ENCODE measurements at regions not wholly inside any gene's neighbourhood (a gene's known extent, or its start where the extent isn't known, plus 50 kb on each side); places are given as distances from the start of the nearest gene placed in this dataset.

- Mint-ChIP-seq H3K9me3 (peaks cover 0 to 1% (median 0%) of the 10 kb centered on the region in 7 donors), H3K36me3 (peaks cover 4% of the 10 kb centered on the region), H3K27ac (no peak overlapping the region), H3K27me3 (no peaks in the 10 kb centered on the region), H3K4me3 (no peak overlapping the region), H3K4me1 (peaks cover 0 to 5% (median 2%) of the 10 kb centered on the region in 4 donors)
- H3K4me3 ChIP-seq (ENCODE audit: low read depth, low read length), result no peak overlapping the region
- H3K27me3 ChIP-seq (ENCODE audit: control insufficient read depth, insufficient read depth, low read length), result no peaks in the 10 kb centered on the region
- H3K4me1 ChIP-seq (ENCODE audit: control insufficient read depth, insufficient read depth, low read length, poor library complexity, severe bottlenecking), result no peaks in the 10 kb centered on the region
- no peaks in the 10 kb centered on the region for H3K9me3 ChIP-seq (ENCODE audit: control insufficient read depth in 2 of 2, low read length in 2 of 2)
- ATAC-seq (ENCODE audit: low read depth in 2 of 2) (no peak), DNase-seq (no peak)
- no peaks in the 10 kb centered on the region for H3K36me3 ChIP-seq (ENCODE audit: control insufficient read depth, insufficient read depth, low read length)
- no peak overlapping the region for H3K27ac ChIP-seq (ENCODE audit: insufficient read depth, low read length, poor library complexity, severe bottlenecking)
These were observed 308.4 kb upstream of the KLF6 start for GRCh38 chr10:4093438-4093837.

DNA sequence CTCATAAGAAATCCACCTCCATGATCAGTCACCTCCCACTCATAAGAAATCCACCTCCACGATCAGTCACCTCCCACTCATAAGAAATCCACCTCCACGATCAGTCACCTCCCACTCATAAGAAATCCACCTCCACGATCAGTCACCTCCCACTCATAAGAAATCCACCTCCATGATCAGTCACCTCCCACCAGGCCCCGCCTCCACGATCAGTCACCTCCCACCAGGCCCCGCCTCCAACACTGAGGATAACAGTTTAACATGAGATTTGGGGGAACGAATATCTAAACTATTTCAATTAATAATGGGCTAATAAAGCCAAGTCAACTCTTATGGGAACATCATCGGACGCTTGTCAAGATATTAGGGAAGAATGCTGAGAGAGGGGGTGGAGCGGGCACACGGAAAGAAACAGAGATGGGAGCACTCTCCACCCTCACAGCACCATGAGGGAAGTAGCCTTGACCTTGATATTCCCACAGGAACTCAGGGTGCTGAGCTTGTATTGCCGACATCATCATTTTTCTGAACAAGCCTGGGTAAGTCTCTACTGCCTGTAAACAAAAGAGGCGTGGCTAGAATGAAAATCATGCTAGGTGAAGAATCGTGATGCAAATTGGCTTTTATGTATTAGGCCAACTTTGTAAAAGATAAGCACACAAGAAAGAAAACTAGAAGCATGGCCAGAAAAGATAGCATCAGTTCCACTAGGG lies 303.5 kb upstream of the KLF6 start:
- H3K9me3 ChIP-seq (ENCODE audit: control insufficient read depth in 2 of 2, low read length in 2 of 2), result no peaks in the 10 kb centered on the region
- H3K4me3 ChIP-seq (ENCODE audit: low read depth, low read length), result no peak overlapping the region
- no peak overlapping the region for H3K4me3 Mint-ChIP-seq
- H3K27me3 Mint-ChIP-seq, result no peaks in the 10 kb centered on the region
- no peaks in the 10 kb centered on the region for H3K4me1 ChIP-seq (ENCODE audit: control insufficient read depth, insufficient read depth, low read length, poor library complexity, severe bottlenecking)
- no peaks in the 10 kb centered on the region for H3K27me3 ChIP-seq (ENCODE audit: control insufficient read depth, insufficient read depth, low read length)
- peaks cover 0 to 12% (median under 1%) of the 10 kb centered on the region in 4 donors for H3K4me1 Mint-ChIP-seq
- H3K27ac ChIP-seq (ENCODE audit: insufficient read depth, low read length, poor library complexity, severe bottlenecking), result no peak overlapping the region
- peaks cover 4% of the 10 kb centered on the region for H3K36me3 Mint-ChIP-seq
- DNase-seq, result no peak
- ATAC-seq (ENCODE audit: low read depth in 2 of 2), result no peak
- peaks cover 0 to 3% (median 0%) of the 10 kb centered on the region in 7 donors for H3K9me3 Mint-ChIP-seq
- H3K36me3 ChIP-seq (ENCODE audit: control insufficient read depth, insufficient read depth, low read length), result no peaks in the 10 kb centered on the region
- H3K27ac Mint-ChIP-seq, result no peak overlapping the region

GRCh38 chr10:4086131-4086898 lies 301.3 kb upstream of the KLF6 start:
- Mint-ChIP-seq H3K36me3 (no peaks in the 10 kb centered on the region), H3K27ac (peak overlapping the region in 1 of 3 donors; percentile 72), H3K27me3 (no peaks in the 10 kb centered on the region), H3K4me1 (peaks cover 0 to 27% (median 15%) of the 10 kb centered on the region in 4 donors), H3K9me3 (peaks cover 0 to 3% (median 0%) of the 10 kb centered on the region in 7 donors), H3K4me3 (no peak overlapping the region)
- no peak for DNase-seq
- Histone ChIP-seq H3K36me3 (ENCODE audit: control insufficient read depth, insufficient read depth, low read length) (no peaks in the 10 kb centered on the region), H3K27me3 (ENCODE audit: control insufficient read depth, insufficient read depth, low read length) (no peaks in the 10 kb centered on the region), H3K9me3 (ENCODE audit: control insufficient read depth in 2 of 2, low read length in 2 of 2) (no peaks in the 10 kb centered on the region), H3K27ac (ENCODE audit: insufficient read depth, low read length, poor library complexity, severe bottlenecking) (no peak overlapping the region), H3K4me3 (ENCODE audit: low read depth, low read length) (no peak overlapping the region), H3K4me1 (ENCODE audit: control insufficient read depth, insufficient read depth, low read length, poor library complexity, severe bottlenecking) (peaks cover 5% of the 10 kb centered on the region)
- ATAC-seq (ENCODE audit: low read depth in 2 of 2), result no peak

DNA sequence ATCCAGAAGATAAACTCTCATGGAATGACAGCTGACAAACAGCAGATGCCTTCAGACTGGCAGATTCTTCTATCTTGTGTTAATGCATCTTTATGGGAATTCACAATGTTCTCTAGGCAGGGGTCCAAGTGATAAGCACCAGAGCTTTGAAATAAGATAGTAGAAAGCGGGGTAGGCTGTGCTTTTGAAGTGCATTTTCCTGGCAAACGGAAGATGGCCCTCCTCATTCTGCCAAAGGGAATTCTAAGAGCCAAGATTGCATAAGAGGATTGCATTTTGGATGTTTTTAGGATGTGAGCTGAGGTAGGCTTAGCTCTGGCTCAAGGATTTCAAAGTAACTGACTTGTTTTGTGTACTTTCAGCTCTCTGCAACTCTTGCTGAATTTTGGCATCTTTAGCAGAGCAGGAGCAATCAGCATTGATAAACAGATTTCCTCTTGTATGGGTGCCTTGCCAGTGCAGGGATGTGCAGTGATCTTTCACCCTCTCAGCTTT lies 298.5 kb upstream of the KLF6 start:
- Mint-ChIP-seq H3K9me3 (peaks cover 0 to 3% (median 0%) of the 10 kb centered on the region in 7 donors), H3K36me3 (no peaks in the 10 kb centered on the region), H3K27ac (peak overlapping the region; percentile 16 to 71 (median 48)), H3K27me3 (no peaks in the 10 kb centered on the region), H3K4me1 (peaks cover 21 to 51% (median 37%) of the 10 kb centered on the region in 4 donors), H3K4me3 (no peak overlapping the region)
- no peak for DNase-seq
- H3K36me3 ChIP-seq (ENCODE audit: control insufficient read depth, insufficient read depth, low read length), result no peaks in the 10 kb centered on the region
- no peak overlapping the region for H3K27ac ChIP-seq (ENCODE audit: insufficient read depth, low read length, poor library complexity, severe bottlenecking)
- no peak for ATAC-seq (ENCODE audit: low read depth in 2 of 2)
- no peaks in the 10 kb centered on the region for H3K27me3 ChIP-seq (ENCODE audit: control insufficient read depth, insufficient read depth, low read length)
- no peak overlapping the region for H3K4me3 ChIP-seq (ENCODE audit: low read depth, low read length)
- H3K4me1 ChIP-seq (ENCODE audit: control insufficient read depth, insufficient read depth, low read length, poor library complexity, severe bottlenecking), result peaks cover 29% of the 10 kb centered on the region
- no peaks in the 10 kb centered on the region for H3K9me3 ChIP-seq (ENCODE audit: control insufficient read depth in 2 of 2, low read length in 2 of 2)

GRCh38 chr10:4082861-4083260 lies 297.9 kb upstream of the KLF6 start:
- H3K9me3 Mint-ChIP-seq, result peaks cover 0 to 3% (median 0%) of the 10 kb centered on the region in 7 donors
- Histone ChIP-seq H3K36me3 (ENCODE audit: control insufficient read depth, insufficient read depth, low read length) (no peaks in the 10 kb centered on the region), H3K4me3 (ENCODE audit: low read depth, low read length) (no peak overlapping the region), H3K4me1 (ENCODE audit: control insufficient read depth, insufficient read depth, low read length, poor library complexity, severe bottlenecking) (peaks cover 35% of the 10 kb centered on the region), H3K9me3 (ENCODE audit: control insufficient read depth in 2 of 2, low read length in 2 of 2) (no peaks in the 10 kb centered on the region), H3K27ac (ENCODE audit: insufficient read depth, low read length, poor library complexity, severe bottlenecking) (no peak overlapping the region), H3K27me3 (ENCODE audit: control insufficient read depth, insufficient read depth, low read length) (no peaks in the 10 kb centered on the region)
- H3K4me1 Mint-ChIP-seq, result peaks cover 21 to 53% (median 37%) of the 10 kb centered on the region in 4 donors
- DNase-seq, result no peak
- no peaks in the 10 kb centered on the region for H3K36me3 Mint-ChIP-seq
- peak overlapping the region in 2 of 3 donors; percentile 63 to 71 for H3K27ac Mint-ChIP-seq
- no peak for ATAC-seq (ENCODE audit: low read depth in 2 of 2)
- no peaks in the 10 kb centered on the region for H3K27me3 Mint-ChIP-seq
- H3K4me3 Mint-ChIP-seq, result no peak overlapping the region

- no peak overlapping the region for H3K27ac ChIP-seq (ENCODE audit: insufficient read depth, low read length, poor library complexity, severe bottlenecking)
- H3K4me3 ChIP-seq (ENCODE audit: low read depth, low read length), result no peak overlapping the region
- H3K9me3 ChIP-seq (ENCODE audit: control insufficient read depth in 2 of 2, low read length in 2 of 2), result no peaks in the 10 kb centered on the region
- Mint-ChIP-seq H3K4me3 (no peak overlapping the region), H3K36me3 (no peaks in the 10 kb centered on the region), H3K4me1 (peaks cover 21 to 64% (median 39%) of the 10 kb centered on the region in 4 donors), H3K9me3 (peaks cover 0 to 3% (median 0%) of the 10 kb centered on the region in 7 donors), H3K27me3 (no peaks in the 10 kb centered on the region), H3K27ac (peak overlapping the region; percentile 23 to 90 (median 85))
- no peak for ATAC-seq (ENCODE audit: low read depth in 2 of 2)
- no peaks in the 10 kb centered on the region for H3K27me3 ChIP-seq (ENCODE audit: control insufficient read depth, insufficient read depth, low read length)
- DNase-seq, result no peak
- H3K4me1 ChIP-seq (ENCODE audit: control insufficient read depth, insufficient read depth, low read length, poor library complexity, severe bottlenecking), result peaks cover 42% of the 10 kb centered on the region
- no peaks in the 10 kb centered on the region for H3K36me3 ChIP-seq (ENCODE audit: control insufficient read depth, insufficient read depth, low read length)
These were observed 296.7 kb upstream of the KLF6 start for GRCh38 chr10:4081685-4082111.

DNA sequence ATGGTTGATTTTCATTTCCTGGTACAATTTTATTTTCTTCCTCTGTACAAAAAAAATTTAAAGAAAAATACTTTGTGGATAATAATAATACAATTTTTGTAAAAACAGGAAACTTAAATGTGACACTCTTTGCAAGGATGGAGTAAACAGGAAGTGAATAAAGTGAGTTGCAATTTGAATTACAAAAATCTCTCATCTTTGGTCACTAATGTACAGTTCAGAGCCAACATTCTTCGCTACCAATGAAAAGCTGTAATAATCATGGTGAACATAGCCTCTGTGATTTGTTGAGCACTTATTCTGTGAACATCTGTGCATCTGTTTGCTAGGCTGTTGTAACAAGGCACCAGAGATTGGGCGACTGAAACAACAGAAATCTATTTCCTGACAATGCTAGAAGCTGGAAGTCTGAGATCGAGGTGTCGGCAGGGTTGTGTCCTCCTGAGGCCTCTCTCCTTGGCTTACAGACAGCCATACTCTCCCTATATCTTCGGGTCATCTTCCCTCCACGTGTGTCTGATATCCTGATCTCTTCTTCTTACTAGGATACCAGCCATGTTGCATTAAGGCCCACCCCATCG lies 295.3 kb upstream of the KLF6 start:
- H3K36me3 Mint-ChIP-seq, result no peaks in the 10 kb centered on the region
- peak overlapping the region; percentile 58 for H3K4me3 ChIP-seq (ENCODE audit: low read depth, low read length)
- peak overlapping the region; percentile 85 to 94 (median 90) for H3K27ac Mint-ChIP-seq
- H3K27me3 Mint-ChIP-seq, result no peaks in the 10 kb centered on the region
- H3K4me1 ChIP-seq (ENCODE audit: control insufficient read depth, insufficient read depth, low read length, poor library complexity, severe bottlenecking), result peaks cover 47% of the 10 kb centered on the region
- H3K9me3 ChIP-seq (ENCODE audit: control insufficient read depth in 2 of 2, low read length in 2 of 2), result no peaks in the 10 kb centered on the region
- DNase-seq (peak in 1 of 3 donors; percentile 18), ATAC-seq (ENCODE audit: low read depth in 2 of 2) (peak in 1 of 2 donors; percentile 31)
- peak overlapping the region; percentile 28 to 74 (median 48) for H3K4me3 Mint-ChIP-seq
- H3K27me3 ChIP-seq (ENCODE audit: control insufficient read depth, insufficient read depth, low read length), result no peaks in the 10 kb centered on the region
- H3K27ac ChIP-seq (ENCODE audit: insufficient read depth, low read length, poor library complexity, severe bottlenecking), result peak overlapping the region; percentile 31
- H3K36me3 ChIP-seq (ENCODE audit: control insufficient read depth, insufficient read depth, low read length), result no peaks in the 10 kb centered on the region
- peaks cover 0 to 4% (median 0%) of the 10 kb centered on the region in 7 donors for H3K9me3 Mint-ChIP-seq
- peaks cover 28 to 76% (median 47%) of the 10 kb centered on the region in 4 donors for H3K4me1 Mint-ChIP-seq

All from CD4-positive, CD25-positive, alpha-beta regulatory T cell (primary cell).